Thyroid gland (tissue), 4 donors: ENCODE measurements at regions not wholly inside any gene's neighbourhood (a gene's known extent, or its start where the extent isn't known, plus 50 kb on each side); places are given as distances from the start of the nearest gene placed in this dataset.

Experiments
- DNase-seq, 2 donors: peaks; one replicate each; pipeline ENCODE4 v3.0.0-alpha.2; 2019
- H3K27ac ChIP-seq, 3 donors: fragments of 200-600 bp; sonication (generic); 1 replicate in 2 of 3; 2 replicates in 1 of 3; pipeline ENCODE4 v1.5.1; 2016 to 2019; ENCODE audit warnings: mild to moderate bottlenecking in 1 of 3, moderate library complexity in 1 of 3
- H3K27me3 ChIP-seq: fragments of 200-600 bp; sonication (generic); one replicate; pipeline ENCODE4 v1.5.1; 2019
- H3K36me3 ChIP-seq, 2 donors: fragments of 200-600 bp; sonication (generic); one replicate each; pipeline ENCODE4 v1.5.1; 2016 to 2019
- H3K4me1 ChIP-seq, 2 donors: fragments of 200-600 bp; sonication (generic); one replicate each; pipeline ENCODE4 v1.5.1; 2017 to 2019
- H3K4me3 ChIP-seq, 3 donors: fragments of 200-600 bp; sonication (generic); replicated peaks in 1 of 3; 1 replicate in 2 of 3; 2 replicates in 1 of 3; pipeline ENCODE4 v1.5.1; 2016; ENCODE audit warnings: mild to moderate bottlenecking in 1 of 3
- H3K9me3 ChIP-seq: fragments of 200-600 bp; sonication (generic); one replicate; pipeline ENCODE4 v1.5.1; 2017
- POLR2A ChIP-seq, 2 donors: fragments of 450-650 bp; IDR thresholded peaks; one replicate each; pipeline ENCODE4 v1.6.1; 2017; ENCODE audit warnings: antibody characterized with exemption in 2 of 2, mild to moderate bottlenecking in 2 of 2, moderate library complexity in 1 of 2
- WGBS, 2 donors: methylation state at CpG; one replicate each; pipeline ENCODE4 v1.1.5; 2017; 5-methylcytosine and 5-hydroxymethylcytosine counted together
- intact Hi-C: fragments of 100-400 bp; cut with DNase I; formaldehyde crosslinking; loops from one replicate; pipeline ENCODE4 v1.15.1; 2023
- TF ChIP-seq, protein P1 (sequence below), 6 experiments: fragments of 200-600 bp in 3 of 6; fragments of 450-650 bp in 3 of 6; sonication (generic) in 3 of 6; IDR thresholded peaks; one replicate each; pipeline ENCODE4 v1.5.1; 2016 to 2019; ENCODE audit warnings: antibody characterized with exemption in 6 of 6, mild to moderate bottlenecking in 2 of 6, inconsistent platforms in 1 of 6, moderate library complexity in 1 of 6

DNA sequence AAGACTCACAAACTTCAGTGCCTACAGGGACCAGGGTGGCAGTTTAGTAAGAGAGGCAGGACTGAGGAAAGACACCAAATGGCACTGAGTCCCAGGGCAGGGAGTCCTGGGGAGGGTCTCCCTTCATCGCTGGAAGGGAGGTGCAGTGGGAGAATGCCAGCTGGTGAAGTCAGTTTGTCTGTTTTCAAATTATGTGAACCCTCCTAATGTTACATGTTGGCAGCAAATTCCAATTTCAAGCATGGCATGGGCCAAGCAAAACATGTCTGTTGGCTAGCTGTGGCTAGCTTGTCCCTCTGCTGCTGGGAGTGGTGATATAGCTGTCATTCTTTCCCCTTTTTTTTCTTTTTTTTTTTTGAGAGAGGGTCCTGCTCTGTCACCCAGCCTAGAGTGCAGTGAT lies 55.9 kb upstream of the HAAO start:
- H3K36me3 ChIP-seq, result no peaks in the 10 kb centered on the region

DNA sequence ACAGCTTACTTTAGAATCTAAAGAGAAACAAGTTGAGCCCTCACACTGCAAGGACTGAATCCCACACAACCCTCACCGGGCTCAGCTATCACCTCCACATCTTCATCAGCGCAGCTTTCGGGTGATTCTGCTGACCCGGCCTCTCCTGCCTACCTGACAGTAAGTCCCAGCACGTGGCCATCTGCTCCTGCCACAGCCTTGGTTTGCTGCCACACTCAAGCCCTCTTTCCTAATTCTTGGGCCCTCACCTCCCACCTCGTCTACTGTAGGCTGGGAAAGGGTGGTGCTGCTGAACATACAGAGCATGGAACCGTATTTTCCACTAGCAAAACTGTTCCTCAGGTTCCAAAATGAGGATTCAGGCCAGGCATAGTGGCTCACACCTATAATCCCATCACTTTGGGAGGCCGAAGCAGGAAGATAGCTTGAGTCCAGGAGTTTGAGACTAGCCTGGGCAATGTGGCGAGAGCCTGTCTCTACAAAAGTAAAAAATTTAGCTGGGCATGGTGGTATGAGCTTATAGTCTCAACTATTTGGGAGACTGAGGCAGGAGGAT lies 55.3 kb upstream of the HAAO start:
- WGBS, 2 donors, result 93 to 96% methylated on average over 9 of the region's 9 CpGs
- Histone ChIP-seq H3K4me1 (peaks cover 11 to 14% of the 10 kb centered on the region in 2 donors), H3K36me3 (no peaks in the 10 kb centered on the region), H3K27me3 (no peaks in the 10 kb centered on the region), H3K27ac (no peak overlapping the region), H3K4me3 (no peak overlapping the region), H3K9me3 (no peaks in the 10 kb centered on the region)
- intact Hi-C loops, result no loop called here
- DNase-seq, result no peak
- TF ChIP-seq POLR2A (IDR thresholded peaks at IDR 0.05), result no peak
- TF ChIP-seq, protein P1, sequence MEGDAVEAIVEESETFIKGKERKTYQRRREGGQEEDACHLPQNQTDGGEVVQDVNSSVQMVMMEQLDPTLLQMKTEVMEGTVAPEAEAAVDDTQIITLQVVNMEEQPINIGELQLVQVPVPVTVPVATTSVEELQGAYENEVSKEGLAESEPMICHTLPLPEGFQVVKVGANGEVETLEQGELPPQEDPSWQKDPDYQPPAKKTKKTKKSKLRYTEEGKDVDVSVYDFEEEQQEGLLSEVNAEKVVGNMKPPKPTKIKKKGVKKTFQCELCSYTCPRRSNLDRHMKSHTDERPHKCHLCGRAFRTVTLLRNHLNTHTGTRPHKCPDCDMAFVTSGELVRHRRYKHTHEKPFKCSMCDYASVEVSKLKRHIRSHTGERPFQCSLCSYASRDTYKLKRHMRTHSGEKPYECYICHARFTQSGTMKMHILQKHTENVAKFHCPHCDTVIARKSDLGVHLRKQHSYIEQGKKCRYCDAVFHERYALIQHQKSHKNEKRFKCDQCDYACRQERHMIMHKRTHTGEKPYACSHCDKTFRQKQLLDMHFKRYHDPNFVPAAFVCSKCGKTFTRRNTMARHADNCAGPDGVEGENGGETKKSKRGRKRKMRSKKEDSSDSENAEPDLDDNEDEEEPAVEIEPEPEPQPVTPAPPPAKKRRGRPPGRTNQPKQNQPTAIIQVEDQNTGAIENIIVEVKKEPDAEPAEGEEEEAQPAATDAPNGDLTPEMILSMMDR (IDR thresholded peaks at IDR 0.05), result no peak

More for the DNA sequence above, 55.9 kb upstream of the HAAO start:
- H3K9me3 ChIP-seq, result no peaks in the 10 kb centered on the region
- 65 to 90% methylated on average over 1 of the region's 1 CpG for WGBS, 2 donors
- DNase-seq, result no peak
- intact Hi-C loops, result no loop called here
- H3K4me3 ChIP-seq, result no peak overlapping the region
- H3K4me1 ChIP-seq, result peaks cover 11 to 12% of the 10 kb centered on the region in 2 donors
- no peaks in the 10 kb centered on the region for H3K27me3 ChIP-seq
- TF ChIP-seq POLR2A (IDR thresholded peaks at IDR 0.05), result no peak
- TF ChIP-seq, protein P1 (IDR thresholded peaks at IDR 0.05), result no peak
- no peak overlapping the region for H3K27ac ChIP-seq

DNA sequence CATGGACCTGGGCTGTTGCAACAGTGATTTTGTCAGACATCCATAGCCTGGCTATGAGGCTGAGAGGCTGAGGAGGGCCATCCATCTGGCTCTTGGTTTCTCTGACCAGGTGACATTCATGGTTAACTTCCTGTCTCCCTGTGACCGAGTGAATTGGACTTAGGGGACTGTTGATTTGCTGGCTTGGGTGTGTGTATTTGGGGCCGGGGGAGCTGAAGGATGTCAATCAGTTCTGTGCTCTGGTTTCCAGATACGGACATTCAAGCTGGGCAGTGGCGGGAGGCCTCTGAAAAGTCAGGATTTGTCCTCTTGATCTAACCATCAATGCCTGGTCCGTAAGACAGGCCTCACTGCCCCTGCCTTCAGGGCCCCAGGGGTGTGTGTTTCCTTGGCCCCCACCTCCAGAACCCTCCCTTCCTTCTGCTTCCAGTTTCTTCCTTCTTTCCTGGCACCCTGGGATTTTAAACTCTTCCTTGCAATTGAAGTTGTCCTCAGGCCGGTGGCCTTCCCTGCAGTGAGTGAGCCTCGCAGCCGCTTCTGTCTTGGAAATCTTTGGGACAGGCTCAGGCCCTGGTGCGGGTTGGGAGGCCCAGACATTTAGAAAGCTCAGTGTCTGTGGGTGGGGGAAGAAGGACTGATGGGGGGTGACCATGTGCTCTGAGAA lies 54.7 kb upstream of the HAAO start:
- H3K4me1 ChIP-seq, result peaks cover 11 to 14% of the 10 kb centered on the region in 2 donors
- no peak for DNase-seq

DNA sequence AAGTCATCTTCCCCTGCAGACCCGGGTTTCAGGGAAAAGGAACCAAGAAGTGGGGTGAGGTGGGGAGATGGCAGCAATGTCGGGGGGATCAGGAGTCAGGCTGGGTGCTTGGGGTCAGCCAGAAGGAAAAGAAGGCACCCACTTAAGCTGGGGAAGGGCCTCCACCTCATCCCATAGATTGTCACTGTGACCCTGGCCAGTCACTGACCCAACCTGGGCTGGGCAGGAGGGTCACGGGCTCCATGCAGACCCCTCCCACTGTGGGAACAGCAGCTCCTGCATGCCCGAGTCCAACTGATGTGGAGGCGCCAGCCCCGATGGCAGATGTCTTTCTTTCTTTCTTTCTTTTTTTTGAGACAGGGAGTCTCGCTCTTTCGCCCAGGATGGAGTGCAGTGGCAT lies 53.6 kb upstream of the HAAO start:
- DNase-seq, result no peak
- H3K27me3 ChIP-seq, result no peaks in the 10 kb centered on the region
- peak overlapping the region in 1 of 3 donors; percentile 3 for H3K27ac ChIP-seq
- H3K9me3 ChIP-seq, result no peaks in the 10 kb centered on the region
- intact Hi-C loops, result no loop called here
- TF ChIP-seq POLR2A (IDR thresholded peaks at IDR 0.05), result no peak
- TF ChIP-seq, protein P1 (IDR thresholded peaks at IDR 0.05), result no peak
- 87 to 88% methylated on average over 8 of the region's 8 CpGs for WGBS, 2 donors
- peaks cover 11 to 14% of the 10 kb centered on the region in 2 donors for H3K4me1 ChIP-seq
- no peak overlapping the region for H3K4me3 ChIP-seq
- no peaks in the 10 kb centered on the region for H3K36me3 ChIP-seq

More for the DNA sequence above, 54.7 kb upstream of the HAAO start:
- no peak overlapping the region for H3K27ac ChIP-seq
- no peaks in the 10 kb centered on the region for H3K36me3 ChIP-seq
- 95 to 98% methylated on average over 8 to 9 of the region's 9 CpGs for WGBS, 2 donors
- no peak overlapping the region for H3K4me3 ChIP-seq
- no peaks in the 10 kb centered on the region for H3K9me3 ChIP-seq
- H3K27me3 ChIP-seq, result no peaks in the 10 kb centered on the region
- TF ChIP-seq, protein P1 (IDR thresholded peaks at IDR 0.05), result no peak
- TF ChIP-seq POLR2A (IDR thresholded peaks at IDR 0.05), result no peak
- intact Hi-C loops, result no loop called here
